ENCODE measurements at regions not wholly inside any gene's neighbourhood (a gene's known extent, or its start where the extent isn't known, plus 50 kb on each side); places are given as distances from the start of the nearest gene placed in this dataset.

DNA sequence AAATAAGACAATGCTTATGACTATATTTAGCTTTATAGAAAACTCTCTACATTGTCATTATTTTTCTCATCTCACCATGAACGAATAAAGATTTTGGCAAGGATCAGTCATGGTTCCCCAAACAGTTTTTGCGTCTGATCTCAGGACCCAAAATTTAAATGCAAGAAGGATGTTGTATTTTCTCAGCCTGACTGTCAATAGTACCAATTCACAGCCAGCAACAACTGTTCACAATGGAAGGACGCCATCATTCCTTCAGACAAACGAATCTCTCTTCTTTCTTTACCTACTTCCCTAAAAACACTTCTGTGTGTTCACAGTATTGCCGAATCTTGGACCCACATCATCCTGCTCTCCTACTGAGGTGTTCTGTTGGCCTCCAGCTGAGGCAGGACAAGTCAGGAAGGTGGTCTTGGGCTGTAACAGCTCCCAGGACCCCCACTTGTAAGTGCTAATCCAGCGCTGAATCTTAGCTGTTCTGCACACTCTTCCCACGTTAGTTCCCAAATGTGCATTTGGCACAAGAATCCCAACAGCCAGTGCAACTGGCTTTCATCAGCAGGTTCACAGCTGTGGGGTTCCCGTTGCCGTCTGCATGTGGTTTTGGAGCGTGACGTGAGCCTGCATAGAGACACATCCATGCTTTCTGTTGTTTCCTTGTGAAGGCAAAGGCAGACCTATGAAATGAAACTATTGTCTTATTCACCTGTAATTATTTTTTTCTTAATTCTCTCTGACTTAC is 600.0 kb downstream of the QKI start (continued):
- TF ChIP-seq, protein P1, sequence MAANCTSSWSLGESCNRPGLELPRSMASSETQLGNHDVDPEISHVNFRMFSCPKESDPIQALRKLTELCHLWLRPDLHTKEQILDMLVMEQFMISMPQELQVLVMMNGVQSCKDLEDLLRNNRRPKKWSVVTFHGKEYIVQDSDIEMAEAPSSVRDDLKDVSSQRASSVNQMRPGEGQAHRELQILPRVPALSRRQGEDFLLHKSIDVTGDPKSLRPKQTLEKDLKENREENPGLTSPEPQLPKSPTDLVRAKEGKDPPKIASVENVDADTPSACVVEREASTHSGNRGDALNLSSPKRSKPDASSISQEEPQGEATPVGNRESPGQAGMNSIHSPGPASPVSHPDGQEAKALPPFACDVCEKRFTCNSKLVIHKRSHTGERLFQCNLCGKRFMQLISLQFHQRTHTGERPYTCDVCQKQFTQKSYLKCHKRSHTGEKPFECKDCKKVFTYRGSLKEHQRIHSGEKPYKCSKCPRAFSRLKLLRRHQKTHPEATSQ (CRISPR knock-in tag; IDR thresholded peaks at IDR 0.05; ENCODE audit: borderline replicate concordance): no peak
- no peak for TF ChIP-seq ZNF354B (CRISPR knock-in tag; IDR thresholded peaks at IDR 0.05)
- TF ChIP-seq ZFP90 (CRISPR knock-in tag; IDR thresholded peaks at IDR 0.05; ENCODE audit: borderline replicate concordance): no peak
- TF ChIP-seq, protein P2, sequence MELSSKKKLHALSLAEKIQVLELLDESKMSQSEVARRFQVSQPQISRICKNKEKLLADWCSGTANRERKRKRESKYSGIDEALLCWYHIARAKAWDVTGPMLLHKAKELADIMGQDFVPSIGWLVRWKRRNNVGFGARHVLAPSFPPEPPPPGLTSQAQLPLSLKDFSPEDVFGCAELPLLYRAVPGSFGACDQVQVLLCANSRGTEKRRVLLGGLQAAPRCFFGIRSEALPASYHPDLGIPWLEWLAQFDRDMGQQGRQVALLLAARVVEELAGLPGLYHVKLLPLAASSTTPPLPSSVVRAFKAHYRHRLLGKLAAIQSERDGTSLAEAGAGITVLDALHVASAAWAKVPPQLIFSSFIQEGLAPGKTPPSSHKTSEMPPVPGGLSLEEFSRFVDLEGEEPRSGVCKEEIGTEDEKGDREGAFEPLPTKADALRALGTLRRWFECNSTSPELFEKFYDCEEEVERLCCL (CRISPR knock-in tag; IDR thresholded peaks at IDR 0.05; ENCODE audit: borderline replicate concordance): no peak
- TF ChIP-seq MYC (CRISPR knock-in tag; IDR thresholded peaks at IDR 0.05; ENCODE audit: borderline replicate concordance): no peak

DNA sequence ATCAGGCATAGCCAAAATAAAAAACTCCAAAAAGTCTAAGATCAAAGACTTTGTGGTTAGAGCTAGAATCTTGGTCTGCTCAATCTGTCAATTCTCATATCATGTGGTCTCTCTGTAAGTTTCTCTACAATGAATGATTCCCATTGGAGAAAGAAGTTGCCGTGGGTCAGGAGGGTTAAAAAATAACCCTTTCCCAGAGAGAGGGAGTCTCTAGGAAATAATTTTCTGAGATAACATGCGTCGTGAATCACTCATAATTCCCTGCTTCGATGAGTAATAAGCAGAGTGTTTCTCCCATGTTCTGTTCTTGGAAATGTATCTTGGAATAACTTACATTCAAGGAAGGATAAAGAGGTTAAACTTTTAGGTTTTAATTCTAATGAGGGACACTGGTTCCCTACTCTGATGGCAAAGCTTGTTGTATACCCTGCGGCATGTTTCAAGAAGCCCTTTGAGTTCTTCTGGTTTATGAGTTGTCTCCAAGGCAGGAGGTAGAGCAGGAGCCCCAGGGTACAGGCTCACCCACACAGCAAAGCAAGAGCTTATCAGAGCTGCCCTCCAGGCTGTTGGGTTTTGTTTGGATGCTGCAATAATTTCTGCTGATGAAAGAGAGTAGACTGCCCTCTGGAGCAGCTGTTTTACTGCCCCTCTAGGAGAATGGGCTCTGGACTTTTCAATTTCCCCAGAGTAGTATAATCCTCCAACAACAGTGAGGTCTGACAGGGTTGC is 599.1 kb downstream of the QKI start:
- no peak overlapping the region for H3K4me3 ChIP-seq (replicated peaks in 1 of 3; ENCODE audit: insufficient read depth in 1 of 3, low read depth in 2 of 3, low read length in 3 of 3)
- H3K9ac ChIP-seq (ENCODE audit: insufficient read depth, low read depth, low read length): no peak overlapping the region
- H2AFZ ChIP-seq (ENCODE audit: low read length): no peak overlapping the region
- no peak overlapping the region for H3K27ac ChIP-seq (ENCODE audit: extremely low read length, insufficient read depth, low read length)
- in situ Hi-C loops (cut with HindIII; ENCODE audit: extremely low pct_ligation_motif_present, low pct_unique_long_range_greater_than_20kb): no loop called here
- ChIA-PET POLR2A (no interaction called here), CTCF (ENCODE audit: low intra/inter-chr PET ratio, low total read pairs) (no interaction called here)
- ATAC-seq: no peak
- peaks cover 0 to 3% of the 10 kb centered on the region in 2 experiments; a peak in 1 of 5 replicates for H3K27me3 ChIP-seq (ENCODE audit: control insufficient read depth in 1 of 2, insufficient read depth in 2 of 2, low read length in 2 of 2)
- BruUV-seq (replicated peaks): no TSS peak
- no peak for FAIRE-seq
- 21% methylated on average over 5 of the region's 5 CpGs for WGBS (ENCODE audit: low lambda C conversion rate)
- DNase-seq (ENCODE audit: low spot score): no peak
- TF ChIP-seq KLF13 (CRISPR knock-in tag; IDR thresholded peaks at IDR 0.05) (no peak), ZNF572 (CRISPR knock-in tag; IDR thresholded peaks at IDR 0.05) (no peak), BRD4 (CRISPR knock-in tag; IDR thresholded peaks at IDR 0.05) (no peak), ZNF460 (CRISPR knock-in tag; IDR thresholded peaks at IDR 0.05; ENCODE audit: borderline replicate concordance) (no peak), SMYD3 (CRISPR knock-in tag; IDR thresholded peaks at IDR 0.05) (no peak), PHB2 (IDR thresholded peaks at IDR 0.05; ENCODE audit: partially characterized antibody) (no peak), DMAP1 (CRISPR knock-in tag; IDR thresholded peaks at IDR 0.05) (no peak)
- TF ChIP-seq, protein P3, sequence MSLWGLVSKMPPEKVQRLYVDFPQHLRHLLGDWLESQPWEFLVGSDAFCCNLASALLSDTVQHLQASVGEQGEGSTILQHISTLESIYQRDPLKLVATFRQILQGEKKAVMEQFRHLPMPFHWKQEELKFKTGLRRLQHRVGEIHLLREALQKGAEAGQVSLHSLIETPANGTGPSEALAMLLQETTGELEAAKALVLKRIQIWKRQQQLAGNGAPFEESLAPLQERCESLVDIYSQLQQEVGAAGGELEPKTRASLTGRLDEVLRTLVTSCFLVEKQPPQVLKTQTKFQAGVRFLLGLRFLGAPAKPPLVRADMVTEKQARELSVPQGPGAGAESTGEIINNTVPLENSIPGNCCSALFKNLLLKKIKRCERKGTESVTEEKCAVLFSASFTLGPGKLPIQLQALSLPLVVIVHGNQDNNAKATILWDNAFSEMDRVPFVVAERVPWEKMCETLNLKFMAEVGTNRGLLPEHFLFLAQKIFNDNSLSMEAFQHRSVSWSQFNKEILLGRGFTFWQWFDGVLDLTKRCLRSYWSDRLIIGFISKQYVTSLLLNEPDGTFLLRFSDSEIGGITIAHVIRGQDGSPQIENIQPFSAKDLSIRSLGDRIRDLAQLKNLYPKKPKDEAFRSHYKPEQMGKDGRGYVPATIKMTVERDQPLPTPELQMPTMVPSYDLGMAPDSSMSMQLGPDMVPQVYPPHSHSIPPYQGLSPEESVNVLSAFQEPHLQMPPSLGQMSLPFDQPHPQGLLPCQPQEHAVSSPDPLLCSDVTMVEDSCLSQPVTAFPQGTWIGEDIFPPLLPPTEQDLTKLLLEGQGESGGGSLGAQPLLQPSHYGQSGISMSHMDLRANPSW (CRISPR knock-in tag; IDR thresholded peaks at IDR 0.05; ENCODE audit: borderline replicate concordance): no peak
- H3K4me2 ChIP-seq (ENCODE audit: low read depth, low read length): no peak overlapping the region
- H3K36me3 ChIP-seq (replicated peaks in 1 of 2; ENCODE audit: control insufficient read depth in 1 of 2, insufficient read depth in 2 of 2, low read length in 2 of 2): no peaks in the 10 kb centered on the region
- H3K79me2 ChIP-seq (ENCODE audit: insufficient read depth, low read length): no peaks in the 10 kb centered on the region
- no peaks in the 10 kb centered on the region for H4K20me1 ChIP-seq (ENCODE audit: insufficient read depth, low read length)
- no peaks in the 10 kb centered on the region for H3K9me3 ChIP-seq (ENCODE audit: low read length)
- intact Hi-C loops (cut with micrococcal nuclease; ENCODE audit: unreplicated experiment): no loop called here
- H3K4me1 ChIP-seq (ENCODE audit: insufficient read depth, low read length): no peaks in the 10 kb centered on the region

Data from HepG2 (cell line).